Stimulated activated effector memory CD8-positive, alpha-beta T cell treated with anti-CD3 and anti-CD28 coated beads, Interleukin-12 subunit alpha, Interleukin-12 subunit beta, amount 100 ng/mL, for 72 hours (primary cell): ENCODE measurements at regions not wholly inside any gene's neighbourhood (a gene's known extent, or its start where the extent isn't known, plus 50 kb on each side); places are given as distances from the start of the nearest gene placed in this dataset.
A peak's percentile ranks its signal among the peaks of the same experiment; 100 is the strongest.
"Not testable (repeated sequence)": the region's sequence is repeated elsewhere in the genome, so short reads cannot be mapped to it uniquely, and the experiment has no call there.

Experiments
- ATAC-seq: fragments of 150-1000 bp; cut with Tn5 transposase; 2 replicates; pipeline ENCODE4 v1.10.0; 2021
- DNase-seq, 2 donors: peaks; one replicate each; pipeline ENCODE4 v3.0.0; 2021 to 2022; ENCODE audit warnings: low spot score in 2 of 2
- H3K27ac Mint-ChIP-seq: one replicate; pipeline ENCODE4 v1.8.0; 2022; ENCODE audit warnings: mild to moderate bottlenecking, mixed read lengths
- H3K36me3 Mint-ChIP-seq: one replicate; pipeline ENCODE4 v1.8.0; 2022; ENCODE audit warnings: mild to moderate bottlenecking, mixed read lengths
- H3K4me1 Mint-ChIP-seq: one replicate; pipeline ENCODE4 v1.8.0; 2022; ENCODE audit warnings: mixed read lengths
- H3K4me3 Mint-ChIP-seq: one replicate; pipeline ENCODE4 v1.8.0; 2022; ENCODE audit warnings: mild to moderate bottlenecking, mixed read lengths
- H3K9me3 Mint-ChIP-seq: one replicate; pipeline ENCODE4 v1.8.0; 2022; ENCODE audit warnings: mixed read lengths

DNA sequence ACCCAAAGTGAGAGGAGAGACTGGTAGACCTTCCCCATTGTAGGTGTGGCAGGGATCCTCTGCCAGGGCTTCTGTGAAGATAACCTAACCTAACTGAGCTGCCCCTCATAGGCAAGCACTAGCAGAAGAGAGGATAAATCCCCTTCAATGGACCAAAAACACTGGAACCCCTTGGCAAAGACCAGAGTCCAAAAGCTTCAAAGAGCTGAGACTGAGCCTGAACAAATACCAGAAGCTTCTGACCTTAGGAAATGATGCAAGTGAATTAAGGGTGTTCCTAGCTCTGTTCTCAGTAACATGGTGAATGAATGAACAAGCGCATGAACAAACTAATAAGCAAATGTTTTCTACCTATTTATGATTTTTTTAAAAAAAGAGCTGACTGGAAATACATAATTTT, 123.2 kb downstream of the RRAGC start:
- H3K9me3 Mint-ChIP-seq: no peaks in the 10 kb centered on the region
- H3K27ac Mint-ChIP-seq: no peak overlapping the region
- ATAC-seq (no peak), DNase-seq (no peak)
- H3K4me1 Mint-ChIP-seq: no peaks in the 10 kb centered on the region
- H3K4me3 Mint-ChIP-seq: no peak overlapping the region
- no peaks in the 10 kb centered on the region for H3K36me3 Mint-ChIP-seq

DNA sequence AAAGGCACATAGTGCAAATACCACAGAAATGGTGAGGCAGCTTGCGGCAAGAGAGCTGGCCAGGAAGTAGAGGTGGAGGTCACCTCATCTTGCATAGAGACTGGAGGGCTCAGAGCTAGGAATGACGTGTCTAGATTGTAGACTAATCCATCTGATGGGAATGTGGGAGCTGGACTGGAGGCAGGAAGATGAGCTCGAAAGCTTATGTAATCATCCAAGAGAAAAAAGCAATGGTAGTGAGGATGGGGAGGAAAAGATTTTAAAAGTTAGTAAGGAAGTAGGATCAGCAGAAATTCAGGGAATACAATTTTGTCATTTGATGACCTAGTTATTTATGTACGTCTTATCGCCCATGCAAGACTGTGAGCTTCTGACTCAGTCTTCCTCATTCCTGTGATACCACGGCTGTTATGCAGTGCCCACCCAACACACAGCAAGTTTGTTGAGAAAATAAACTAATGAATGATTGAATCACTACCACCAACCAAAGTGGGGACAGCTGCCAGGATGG, 123.9 kb downstream of the RRAGC start:
- Mint-ChIP-seq H3K9me3 (no peaks in the 10 kb centered on the region), H3K4me3 (no peak overlapping the region), H3K27ac (no peak overlapping the region), H3K4me1 (no peaks in the 10 kb centered on the region), H3K36me3 (no peaks in the 10 kb centered on the region)
- ATAC-seq (no peak), DNase-seq (no peak)

DNA sequence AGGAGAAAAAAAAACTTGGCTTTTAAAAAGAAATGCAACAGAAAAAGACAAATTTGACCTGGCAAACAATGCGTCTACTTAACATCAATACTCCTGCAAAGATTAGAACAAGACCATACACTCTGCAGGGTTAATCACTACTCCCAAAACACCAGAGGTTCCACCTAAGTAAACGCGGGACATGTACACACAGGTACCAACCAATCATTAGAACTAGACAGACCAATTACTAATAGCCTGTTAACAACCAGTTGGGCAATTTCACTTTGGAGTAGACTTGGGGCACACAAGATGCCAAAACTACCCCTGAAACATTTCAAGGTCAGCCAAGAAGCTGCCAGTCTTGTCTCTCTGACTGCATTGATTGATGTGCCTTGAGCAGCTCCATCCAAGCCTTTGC, 125.8 kb downstream of the RRAGC start:
- no peak overlapping the region for H3K27ac Mint-ChIP-seq
- DNase-seq (no peak), ATAC-seq (no peak)
- H3K4me1 Mint-ChIP-seq: no peaks in the 10 kb centered on the region
- no peaks in the 10 kb centered on the region for H3K9me3 Mint-ChIP-seq
- no peak overlapping the region for H3K4me3 Mint-ChIP-seq
- no peaks in the 10 kb centered on the region for H3K36me3 Mint-ChIP-seq

DNA sequence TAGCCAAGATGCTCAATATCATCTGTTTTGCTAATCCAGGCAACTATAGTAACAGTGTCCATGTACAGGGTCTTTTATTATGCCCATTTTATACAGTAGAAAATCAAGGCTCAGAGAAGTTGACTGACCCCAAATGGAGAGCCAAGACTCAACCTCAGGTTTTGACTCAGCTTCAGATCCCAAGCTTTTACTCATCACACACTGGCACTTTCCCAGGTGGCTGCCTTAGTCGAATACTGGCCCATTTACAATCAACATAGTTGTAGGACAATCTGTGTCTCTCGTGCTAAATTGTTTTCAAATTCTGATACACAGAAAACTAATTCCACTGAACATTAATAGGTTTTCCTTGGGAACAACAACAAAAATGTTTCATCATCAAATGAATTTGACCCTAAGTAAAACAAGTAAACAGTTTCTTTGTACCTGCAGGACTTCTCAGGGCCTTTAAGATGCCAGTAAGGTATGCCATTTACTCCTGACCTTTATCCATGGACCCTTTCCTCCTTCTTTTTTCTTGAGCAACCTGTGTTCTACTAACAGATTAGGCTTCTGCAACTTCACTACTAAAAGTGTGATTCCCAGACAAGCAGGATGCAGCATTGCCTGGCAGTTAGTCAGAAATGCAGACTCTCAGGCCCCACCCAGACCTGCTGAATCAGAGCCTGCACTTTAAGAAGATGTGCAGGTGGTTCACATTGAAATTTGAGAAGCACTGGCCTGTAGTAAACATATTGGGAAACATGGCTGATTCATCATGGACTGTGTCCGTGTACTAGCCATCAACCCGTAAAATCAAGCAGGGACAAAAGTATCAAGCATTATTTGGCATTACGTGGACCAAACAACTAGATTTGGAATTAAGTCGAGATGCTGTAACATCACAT, 128.8 kb downstream of the RRAGC start:
- no peaks in the 10 kb centered on the region for H3K36me3 Mint-ChIP-seq
- no peak for ATAC-seq
- no peaks in the 10 kb centered on the region for H3K9me3 Mint-ChIP-seq
- H3K4me1 Mint-ChIP-seq: no peaks in the 10 kb centered on the region
- H3K27ac Mint-ChIP-seq: no peak overlapping the region
- no peak overlapping the region for H3K4me3 Mint-ChIP-seq
- DNase-seq: no peak

DNA sequence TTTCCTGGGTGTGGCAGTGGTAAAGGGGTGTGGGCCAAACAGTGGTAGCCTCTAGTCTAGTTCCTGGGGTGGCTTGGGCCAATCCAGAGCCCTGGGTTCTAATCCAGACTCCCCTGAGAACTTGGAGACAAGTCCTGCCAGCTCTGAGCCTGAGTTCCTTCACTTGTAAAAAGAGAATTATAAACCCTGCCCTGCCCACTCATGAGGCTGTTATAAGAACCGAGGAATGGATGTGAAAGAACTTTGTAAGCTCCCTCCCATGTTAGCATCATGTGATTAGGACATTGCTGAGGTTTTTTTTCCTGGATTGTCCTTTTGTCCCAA, 131.0 kb downstream of the RRAGC start:
- Mint-ChIP-seq H3K9me3 (no peaks in the 10 kb centered on the region), H3K36me3 (no peaks in the 10 kb centered on the region), H3K4me3 (no peak overlapping the region), H3K27ac (no peak overlapping the region), H3K4me1 (no peaks in the 10 kb centered on the region)
- no peak for DNase-seq
- ATAC-seq: no peak

DNA sequence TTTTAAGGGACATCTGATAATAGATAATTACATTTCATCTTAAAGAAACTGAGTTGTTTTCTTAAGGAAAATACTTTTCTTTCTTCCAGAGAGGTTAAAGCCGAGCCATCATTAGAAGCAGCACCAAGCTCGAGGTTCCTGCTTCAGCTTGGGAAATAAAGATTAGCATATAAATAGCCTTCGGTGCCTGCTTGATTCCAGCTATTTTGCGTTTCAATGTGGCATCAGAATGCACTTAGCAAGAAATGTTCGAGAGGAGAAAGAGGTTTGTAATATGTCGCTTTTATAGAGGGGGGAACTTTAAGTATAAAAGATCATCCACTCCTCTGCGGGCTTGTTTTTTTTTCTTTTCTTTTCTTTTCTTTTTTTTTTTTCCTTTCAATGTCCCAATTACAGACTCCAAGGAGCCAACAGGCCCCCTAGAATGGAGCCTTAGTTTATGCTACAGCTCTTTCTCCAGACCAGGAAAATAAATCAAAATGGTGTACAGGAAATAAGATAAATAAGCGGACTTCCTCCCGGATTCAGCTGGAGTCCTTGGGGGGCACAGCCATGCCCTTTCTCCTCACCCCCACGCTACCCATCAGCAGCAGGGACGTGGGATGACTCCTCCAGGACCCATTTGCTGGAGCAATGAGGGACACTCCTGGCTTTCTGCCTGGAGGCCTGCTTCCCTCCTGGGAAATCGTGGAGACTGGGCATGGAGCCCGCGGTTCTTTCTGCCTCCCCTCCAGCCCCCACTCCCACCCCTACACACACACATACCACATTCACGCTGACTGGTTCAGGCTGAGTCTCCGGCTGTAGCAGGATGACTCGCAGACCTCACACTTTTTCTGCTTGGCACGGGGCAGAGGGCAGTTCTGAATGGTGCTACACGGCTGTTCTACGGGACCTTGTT, 131.6 kb downstream of the RRAGC start:
- ATAC-seq (peak; percentile 59), DNase-seq (no peak)
- Mint-ChIP-seq H3K4me3 (no peak overlapping the region), H3K9me3 (no peaks in the 10 kb centered on the region), H3K36me3 (no peaks in the 10 kb centered on the region), H3K27ac (no peak overlapping the region), H3K4me1 (no peaks in the 10 kb centered on the region)

DNA sequence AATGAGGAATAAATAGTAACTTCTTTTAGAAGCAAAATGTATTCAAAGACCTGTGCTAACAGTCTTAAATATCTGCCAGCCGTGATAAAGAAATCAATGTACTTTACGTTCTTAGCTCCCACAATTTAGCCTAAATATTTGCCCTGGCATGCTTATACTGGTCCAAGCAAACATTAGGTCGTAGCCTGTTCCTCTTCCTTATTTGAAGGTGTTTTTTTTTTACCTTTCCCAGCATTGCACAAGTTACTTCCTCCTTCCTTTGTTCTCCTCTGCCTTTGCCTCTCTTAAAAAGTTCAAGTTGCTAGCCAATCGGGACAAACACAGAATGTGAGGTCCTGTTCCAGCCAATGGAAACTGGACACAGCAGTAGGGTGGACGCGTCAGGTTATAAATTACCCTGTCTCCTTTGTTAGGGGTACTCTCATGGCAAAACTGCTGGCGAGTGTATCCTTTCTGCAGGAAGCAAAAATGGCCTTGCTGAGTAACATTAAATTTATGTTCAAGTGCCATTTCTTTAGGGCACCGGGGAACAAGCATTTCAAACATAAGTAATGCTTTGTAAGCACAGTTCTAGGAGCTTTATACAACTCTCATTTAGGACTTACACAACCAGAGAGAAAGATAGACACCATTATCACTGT, 134.1 kb downstream of the RRAGC start:
- not testable (repeated sequence) for H3K4me1 Mint-ChIP-seq, H3K27ac Mint-ChIP-seq

DNA sequence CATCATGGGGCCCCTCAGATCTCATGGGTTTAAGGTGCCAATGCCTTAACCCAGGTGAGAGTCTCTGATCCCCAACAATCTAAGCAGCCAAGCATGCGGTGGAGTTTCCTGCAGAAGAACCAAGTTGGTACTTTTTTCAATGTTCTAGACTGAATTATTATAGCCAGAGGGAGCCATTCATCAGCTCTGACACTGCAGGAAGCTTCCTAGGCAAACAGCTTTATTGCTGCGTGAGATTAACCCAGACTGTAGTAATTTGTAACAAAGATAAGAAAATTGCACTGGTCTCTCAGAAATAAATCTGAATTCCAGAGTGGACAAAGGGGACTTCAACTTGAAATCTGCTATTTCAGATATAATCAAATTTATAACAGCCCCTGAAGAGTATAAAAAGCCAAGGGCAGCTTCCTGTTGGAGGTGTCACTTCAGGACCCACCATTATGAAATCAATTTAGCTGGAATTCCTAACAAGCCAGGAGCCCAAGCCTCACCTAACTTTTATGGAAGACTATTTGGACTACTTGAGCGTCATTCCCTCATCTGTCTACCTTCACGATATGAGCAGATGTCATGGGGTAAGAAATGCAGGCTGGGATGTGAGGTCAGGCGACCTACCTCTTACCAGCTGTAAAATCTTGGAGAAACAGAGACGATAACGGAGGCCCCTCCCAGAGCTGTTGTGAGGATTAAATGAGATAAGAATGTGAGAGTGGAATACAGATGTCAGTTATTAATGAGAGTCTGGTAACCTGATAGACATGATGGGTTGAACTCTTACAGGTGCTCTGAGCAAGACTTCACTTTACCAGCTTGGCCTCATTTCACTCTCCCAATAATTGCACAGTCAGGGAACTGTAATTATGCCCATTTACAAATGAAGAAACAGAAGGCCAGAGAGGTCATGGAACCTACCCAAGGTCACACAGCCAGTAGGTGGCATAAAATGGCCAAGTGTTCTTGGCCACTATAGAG, 135.1 kb downstream of the RRAGC start:
- ATAC-seq (no peak), DNase-seq (no peak)
- H3K36me3 Mint-ChIP-seq: no peaks in the 10 kb centered on the region
- no peaks in the 10 kb centered on the region for H3K4me1 Mint-ChIP-seq
- no peak overlapping the region for H3K27ac Mint-ChIP-seq
- no peaks in the 10 kb centered on the region for H3K9me3 Mint-ChIP-seq
- no peak overlapping the region for H3K4me3 Mint-ChIP-seq

More for the DNA sequence above, 134.1 kb downstream of the RRAGC start:
- H3K4me3 Mint-ChIP-seq, DNase-seq, H3K9me3 Mint-ChIP-seq, H3K36me3 Mint-ChIP-seq, ATAC-seq: not testable (repeated sequence)

DNA sequence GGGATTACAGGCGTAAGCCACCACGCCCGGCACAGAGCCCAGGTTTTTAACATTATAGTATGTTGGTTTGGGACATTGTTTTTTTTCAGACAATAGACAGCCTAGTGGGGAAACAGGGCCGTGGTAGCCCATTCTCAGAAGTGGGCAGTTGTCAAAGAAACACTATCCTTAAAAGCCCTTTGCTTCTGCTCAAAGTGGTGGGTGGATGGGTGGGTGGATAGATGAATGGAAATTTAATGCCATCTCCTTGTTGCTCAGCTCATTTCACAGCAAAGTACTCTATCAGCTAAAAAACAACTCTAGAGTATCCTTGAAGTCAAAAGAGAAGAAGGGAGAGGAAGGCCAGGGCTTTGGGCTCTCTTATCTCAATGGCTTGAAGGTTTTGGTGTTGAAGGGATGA, 137.8 kb downstream of the RRAGC start:
- no peaks in the 10 kb centered on the region for H3K4me1 Mint-ChIP-seq
- no peaks in the 10 kb centered on the region for H3K36me3 Mint-ChIP-seq
- no peak overlapping the region for H3K27ac Mint-ChIP-seq
- ATAC-seq: no peak
- H3K9me3 Mint-ChIP-seq: no peaks in the 10 kb centered on the region
- H3K4me3 Mint-ChIP-seq: no peak overlapping the region
- DNase-seq: no peak

DNA sequence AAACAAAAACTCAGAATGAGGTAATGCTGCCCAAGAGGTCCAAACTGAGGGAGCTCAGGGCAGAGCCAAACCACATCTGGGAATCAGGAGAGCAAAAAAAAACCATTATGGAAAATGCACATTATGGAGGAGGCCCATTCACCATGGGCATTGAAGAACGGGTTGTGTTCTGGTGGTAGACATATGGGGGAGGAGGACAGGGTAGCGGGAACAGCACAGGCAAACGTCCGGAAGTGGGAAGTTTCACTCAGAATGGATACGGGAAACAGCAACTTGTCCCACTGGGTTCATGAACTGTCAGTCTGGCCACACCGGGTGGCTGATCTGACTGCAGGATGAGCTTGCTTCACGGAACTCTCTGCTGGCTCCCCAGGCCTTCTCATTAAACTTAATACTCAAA, 139.7 kb downstream of the RRAGC start:
- ATAC-seq: no peak
- no peak overlapping the region for H3K4me3 Mint-ChIP-seq
- H3K4me1 Mint-ChIP-seq: no peaks in the 10 kb centered on the region
- H3K36me3 Mint-ChIP-seq: no peaks in the 10 kb centered on the region
- no peaks in the 10 kb centered on the region for H3K9me3 Mint-ChIP-seq
- DNase-seq: no peak
- H3K27ac Mint-ChIP-seq: no peak overlapping the region

DNA sequence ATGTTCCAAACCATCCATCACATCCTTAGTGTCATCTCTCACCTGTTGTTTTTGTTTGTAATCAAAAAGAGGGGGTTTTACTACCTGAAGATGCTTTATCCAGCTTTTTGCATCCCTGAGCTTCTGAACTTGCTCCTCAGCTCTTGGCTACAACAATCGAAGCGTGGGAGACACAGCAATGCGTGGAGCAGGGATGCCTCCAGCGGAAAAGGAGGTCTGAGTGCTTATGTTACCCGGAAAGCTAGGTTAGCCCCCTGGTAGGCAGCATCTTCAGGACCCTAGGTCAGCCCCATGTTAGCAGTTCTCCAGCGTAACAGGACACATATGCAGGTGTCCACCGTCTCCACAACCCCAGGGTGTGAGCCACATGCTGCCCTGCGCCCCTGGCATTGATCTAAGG, 141.5 kb downstream of the RRAGC start:
- Mint-ChIP-seq H3K9me3 (no peaks in the 10 kb centered on the region), H3K27ac (no peak overlapping the region), H3K4me3 (no peak overlapping the region), H3K36me3 (no peaks in the 10 kb centered on the region), H3K4me1 (no peaks in the 10 kb centered on the region)
- ATAC-seq: no peak
- DNase-seq: no peak

DNA sequence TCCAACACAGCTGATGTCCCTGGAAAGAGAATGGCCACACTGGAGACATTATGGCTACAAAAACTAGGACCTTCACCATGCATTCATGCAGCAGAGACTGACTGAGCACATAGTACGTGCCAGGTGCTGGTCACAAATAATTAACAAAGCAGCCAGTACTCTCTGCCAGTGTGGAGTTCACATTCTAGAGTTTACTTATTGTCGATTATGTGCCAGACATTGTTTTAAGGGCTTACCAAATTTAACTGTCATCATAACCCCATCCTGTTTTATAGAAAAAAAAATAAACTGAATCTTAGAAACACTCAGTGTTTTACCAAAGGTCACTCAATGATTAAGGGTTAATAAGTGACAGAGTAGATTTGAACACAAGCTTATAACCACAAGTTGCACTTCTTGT, 143.3 kb downstream of the RRAGC start:
- H3K27ac Mint-ChIP-seq: no peak overlapping the region
- no peaks in the 10 kb centered on the region for H3K9me3 Mint-ChIP-seq
- H3K4me1 Mint-ChIP-seq: no peaks in the 10 kb centered on the region
- no peak for DNase-seq
- H3K36me3 Mint-ChIP-seq: no peaks in the 10 kb centered on the region
- no peak for ATAC-seq
- H3K4me3 Mint-ChIP-seq: no peak overlapping the region

DNA sequence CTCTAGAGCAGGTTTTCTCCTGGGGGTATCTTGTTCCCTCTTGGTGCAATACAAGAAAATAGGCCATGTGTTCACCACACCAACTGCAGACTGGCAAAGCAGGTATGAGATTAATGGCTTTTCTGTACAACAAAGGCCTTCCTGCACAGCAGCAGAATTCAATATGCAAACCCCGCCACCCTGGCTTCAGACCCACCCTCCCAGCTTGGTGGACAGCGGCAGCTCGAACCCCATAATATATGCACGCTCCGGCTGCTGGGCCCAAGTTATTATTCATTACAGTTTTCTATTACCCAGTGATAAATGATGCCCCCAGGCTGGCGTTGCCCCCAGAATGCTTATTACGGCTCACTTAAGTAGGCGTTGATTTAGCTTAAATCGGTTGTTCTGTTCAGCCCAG, 144.2 kb downstream of the RRAGC start:
- Mint-ChIP-seq H3K4me1 (no peaks in the 10 kb centered on the region), H3K9me3 (no peaks in the 10 kb centered on the region), H3K4me3 (no peak overlapping the region), H3K36me3 (no peaks in the 10 kb centered on the region), H3K27ac (no peak overlapping the region)
- DNase-seq (no peak), ATAC-seq (no peak)

DNA sequence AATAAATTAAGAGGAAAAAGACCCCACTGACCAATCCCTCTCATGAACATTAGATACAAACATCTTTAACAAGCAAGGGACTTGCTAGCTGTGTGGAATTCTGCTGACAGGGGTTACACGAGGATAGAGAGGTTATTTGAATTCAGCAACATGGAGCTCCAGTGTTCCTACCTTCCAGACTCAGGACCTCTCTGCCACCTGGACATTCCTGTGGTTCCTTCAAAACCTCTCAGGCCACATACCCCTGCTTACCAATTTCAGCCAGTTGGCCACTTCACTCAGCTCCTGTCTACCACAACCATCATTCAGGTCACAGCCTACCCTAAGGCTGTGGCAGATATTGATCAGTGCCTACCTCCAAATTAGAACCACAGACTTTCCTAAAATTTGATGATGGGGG, 147.5 kb downstream of the RRAGC start:
- DNase-seq (no peak), ATAC-seq (no peak)
- Mint-ChIP-seq H3K9me3 (no peaks in the 10 kb centered on the region), H3K4me1 (no peaks in the 10 kb centered on the region), H3K36me3 (no peaks in the 10 kb centered on the region), H3K27ac (no peak overlapping the region), H3K4me3 (no peak overlapping the region)
